ENCODE measurements at regions not wholly inside any gene's neighbourhood (a gene's known extent, or its start where the extent isn't known, plus 50 kb on each side); places are given as distances from the start of the nearest gene placed in this dataset.

DNA sequence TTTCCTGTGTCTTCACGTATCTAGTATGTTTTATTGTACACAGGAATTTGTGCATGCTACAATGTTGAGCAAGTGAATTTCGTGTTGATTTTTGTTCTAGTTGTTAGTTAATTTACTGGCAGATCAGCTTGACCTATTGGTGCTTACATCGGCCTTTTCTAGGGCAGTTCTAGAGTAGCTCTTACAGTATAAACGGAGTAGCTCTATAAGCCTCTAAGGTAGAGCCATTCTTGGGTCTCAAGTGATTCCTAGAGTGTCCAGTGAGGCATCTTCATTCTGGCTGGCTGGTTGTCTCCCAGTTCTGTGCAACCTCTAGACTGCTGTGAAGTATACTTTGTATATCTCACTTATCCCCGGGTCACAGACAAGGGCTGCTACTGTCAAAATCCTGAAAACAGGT lies 364.6 kb downstream of the CDH10 start:
- Histone ChIP-seq H3K4me3 (ENCODE audit: low read depth, low read length) (no peak overlapping the region), H3K4me1 (no peaks in the 10 kb centered on the region), H3K36me3 (ENCODE audit: control insufficient read depth, insufficient read depth, low read length) (no peaks in the 10 kb centered on the region), H3K9me3 (no peaks in the 10 kb centered on the region), H3K27me3 (replicated peaks; ENCODE audit: control insufficient read depth, insufficient read depth, low read length) (no peaks in the 10 kb centered on the region)
- H3K36me3 Mint-ChIP-seq (ENCODE audit: insufficient read depth, unreplicated experiment), result no peaks in the 10 kb centered on the region
- intact Hi-C loops (cut with micrococcal nuclease; ENCODE audit: unreplicated experiment), result no loop called here
- peaks cover 3% of the 10 kb centered on the region for H3K27me3 Mint-ChIP-seq (ENCODE audit: insufficient read depth, unreplicated experiment)
- no peaks in the 10 kb centered on the region for H3K9me3 Mint-ChIP-seq (ENCODE audit: unreplicated experiment)
- ChIA-PET CTCF (no interaction called here), POLR2A (no interaction called here)
- TF ChIP-seq, protein P1, sequence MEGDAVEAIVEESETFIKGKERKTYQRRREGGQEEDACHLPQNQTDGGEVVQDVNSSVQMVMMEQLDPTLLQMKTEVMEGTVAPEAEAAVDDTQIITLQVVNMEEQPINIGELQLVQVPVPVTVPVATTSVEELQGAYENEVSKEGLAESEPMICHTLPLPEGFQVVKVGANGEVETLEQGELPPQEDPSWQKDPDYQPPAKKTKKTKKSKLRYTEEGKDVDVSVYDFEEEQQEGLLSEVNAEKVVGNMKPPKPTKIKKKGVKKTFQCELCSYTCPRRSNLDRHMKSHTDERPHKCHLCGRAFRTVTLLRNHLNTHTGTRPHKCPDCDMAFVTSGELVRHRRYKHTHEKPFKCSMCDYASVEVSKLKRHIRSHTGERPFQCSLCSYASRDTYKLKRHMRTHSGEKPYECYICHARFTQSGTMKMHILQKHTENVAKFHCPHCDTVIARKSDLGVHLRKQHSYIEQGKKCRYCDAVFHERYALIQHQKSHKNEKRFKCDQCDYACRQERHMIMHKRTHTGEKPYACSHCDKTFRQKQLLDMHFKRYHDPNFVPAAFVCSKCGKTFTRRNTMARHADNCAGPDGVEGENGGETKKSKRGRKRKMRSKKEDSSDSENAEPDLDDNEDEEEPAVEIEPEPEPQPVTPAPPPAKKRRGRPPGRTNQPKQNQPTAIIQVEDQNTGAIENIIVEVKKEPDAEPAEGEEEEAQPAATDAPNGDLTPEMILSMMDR (IDR thresholded peaks at IDR 0.05; ENCODE audit: insufficient read depth in 1 of 2, low read depth in 1 of 2, low read length in 1 of 2, severe bottlenecking in 1 of 2, unreplicated experiment in 1 of 2), result no peak
- no peak overlapping the region for H3K4me3 Mint-ChIP-seq (ENCODE audit: unreplicated experiment)
- no peak overlapping the region for H3K27ac Mint-ChIP-seq (ENCODE audit: unreplicated experiment)
- DNase-seq, result no peak
- H3K4me1 Mint-ChIP-seq (ENCODE audit: low read depth, unreplicated experiment), result no peaks in the 10 kb centered on the region
- BruUV-seq (replicated peaks), result no TSS peak

DNA sequence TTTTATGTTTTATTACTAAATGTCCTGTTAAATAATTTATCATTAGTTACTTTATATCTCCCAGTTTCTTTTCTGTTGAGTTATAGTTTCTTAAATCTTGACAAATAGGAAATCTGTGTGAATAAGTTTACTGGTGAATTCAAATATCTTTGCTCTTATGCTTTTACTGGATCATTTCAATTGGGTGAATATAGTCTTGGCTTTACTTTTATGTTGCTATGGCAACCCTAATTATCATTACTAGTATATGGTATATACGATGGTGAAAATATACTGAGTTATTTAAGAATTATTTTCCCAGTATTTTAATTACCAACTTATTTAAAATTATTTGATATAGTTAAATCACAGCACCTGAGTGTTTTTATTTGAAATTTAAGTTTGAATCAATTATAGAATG lies 363.0 kb downstream of the CDH10 start:
- Histone ChIP-seq H3K4me1 (no peaks in the 10 kb centered on the region), H3K9me3 (no peaks in the 10 kb centered on the region), H3K27me3 (replicated peaks; ENCODE audit: control insufficient read depth, insufficient read depth, low read length) (no peaks in the 10 kb centered on the region), H3K4me3 (ENCODE audit: low read depth, low read length) (no peak overlapping the region), H3K36me3 (ENCODE audit: control insufficient read depth, insufficient read depth, low read length) (no peaks in the 10 kb centered on the region)
- no peak for DNase-seq
- ChIA-PET POLR2A (no interaction called here), CTCF (no interaction called here)
- Mint-ChIP-seq H3K9me3 (ENCODE audit: unreplicated experiment) (no peaks in the 10 kb centered on the region), H3K27ac (ENCODE audit: unreplicated experiment) (no peak overlapping the region), H3K36me3 (ENCODE audit: insufficient read depth, unreplicated experiment) (no peaks in the 10 kb centered on the region), H3K4me3 (ENCODE audit: unreplicated experiment) (no peak overlapping the region), H3K4me1 (ENCODE audit: low read depth, unreplicated experiment) (no peaks in the 10 kb centered on the region), H3K27me3 (ENCODE audit: insufficient read depth, unreplicated experiment) (peaks cover 3% of the 10 kb centered on the region)
- TF ChIP-seq, protein P1 (IDR thresholded peaks at IDR 0.05; ENCODE audit: insufficient read depth in 1 of 2, low read depth in 1 of 2, low read length in 1 of 2, severe bottlenecking in 1 of 2, unreplicated experiment in 1 of 2), result no peak
- no TSS peak for BruUV-seq (replicated peaks)
- intact Hi-C loops (cut with micrococcal nuclease; ENCODE audit: unreplicated experiment), result no loop called here

DNA sequence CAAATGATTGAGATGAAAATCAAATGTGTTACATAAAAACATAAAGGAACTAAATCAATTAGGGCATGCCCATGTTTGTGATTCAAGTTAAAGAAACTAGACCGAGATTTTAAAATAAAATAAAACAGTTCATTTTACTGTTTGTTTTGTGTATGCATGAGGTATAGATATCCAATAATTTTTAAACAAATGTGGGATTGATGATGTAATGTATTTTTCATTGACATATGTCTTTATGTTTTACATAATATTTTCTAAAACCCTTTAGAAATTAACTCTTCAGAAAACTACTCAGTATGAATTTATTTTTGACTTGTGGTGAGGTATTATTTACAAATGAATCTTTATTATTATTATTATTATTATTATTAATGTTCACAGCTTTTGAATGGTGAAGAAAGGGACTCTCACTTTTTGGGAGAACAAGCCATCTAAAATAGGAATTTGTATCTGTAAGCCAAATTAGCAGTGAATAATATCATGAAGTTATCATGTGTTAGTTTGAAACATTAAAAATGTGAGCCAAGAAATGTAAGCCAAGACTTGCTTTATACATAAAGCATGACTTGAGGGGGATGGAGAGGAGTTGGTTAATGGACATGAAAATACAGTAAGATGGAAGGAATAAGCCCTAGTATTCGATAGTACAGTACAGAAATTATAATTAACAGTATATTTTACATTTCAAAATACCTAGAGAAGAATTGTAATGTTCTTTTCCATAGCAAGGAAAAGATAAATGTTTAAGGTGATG lies 355.0 kb downstream of the CDH10 start:
- no peak for DNase-seq
- no peaks in the 10 kb centered on the region for H3K4me1 ChIP-seq
- no peaks in the 10 kb centered on the region for H3K27me3 ChIP-seq (replicated peaks; ENCODE audit: control insufficient read depth, insufficient read depth, low read length)
- Mint-ChIP-seq H3K36me3 (ENCODE audit: insufficient read depth, unreplicated experiment) (no peaks in the 10 kb centered on the region), H3K9me3 (ENCODE audit: unreplicated experiment) (no peaks in the 10 kb centered on the region), H3K4me3 (ENCODE audit: unreplicated experiment) (no peak overlapping the region), H3K27ac (ENCODE audit: unreplicated experiment) (no peak overlapping the region), H3K4me1 (ENCODE audit: low read depth, unreplicated experiment) (no peaks in the 10 kb centered on the region), H3K27me3 (ENCODE audit: insufficient read depth, unreplicated experiment) (no peaks in the 10 kb centered on the region)
- H3K36me3 ChIP-seq (ENCODE audit: control insufficient read depth, insufficient read depth, low read length), result no peaks in the 10 kb centered on the region
- CTCF ChIA-PET, result no interaction called here
- BruUV-seq (replicated peaks), result no TSS peak
- intact Hi-C loops (cut with micrococcal nuclease; ENCODE audit: unreplicated experiment), result no loop called here
- no peak overlapping the region for H3K4me3 ChIP-seq (ENCODE audit: low read depth, low read length)
- no peaks in the 10 kb centered on the region for H3K9me3 ChIP-seq
- POLR2A ChIA-PET, result no interaction called here
- TF ChIP-seq, protein P1 (IDR thresholded peaks at IDR 0.05; ENCODE audit: insufficient read depth in 1 of 2, low read depth in 1 of 2, low read length in 1 of 2, severe bottlenecking in 1 of 2, unreplicated experiment in 1 of 2), result no peak

Data from Caco-2 (cell line).